GM12865 (cell line): ENCODE measurements at regions not wholly inside any gene's neighbourhood (a gene's known extent, or its start where the extent isn't known, plus 50 kb on each side); places are given as distances from the start of the nearest gene placed in this dataset.

Experiments
- DNase-seq: peaks from one replicate; pipeline ENCODE4 v3.0.0; 2010; ENCODE audit warnings: low read depth
- H3K4me3 ChIP-seq: 2 replicates; pipeline ENCODE4 v1.5.1; 2011; ENCODE audit warnings: mild to moderate bottlenecking, low read depth, low read length, control low read depth
- CTCF ChIP-seq: IDR thresholded peaks from 2 replicates; pipeline ENCODE4 v1.5.1; 2011; ENCODE audit warnings: low read length, control low read depth, low read depth, inconsistent platforms; ENCODE audit not compliant: insufficient read depth; ENCODE audit errors: missing control alignments

DNA sequence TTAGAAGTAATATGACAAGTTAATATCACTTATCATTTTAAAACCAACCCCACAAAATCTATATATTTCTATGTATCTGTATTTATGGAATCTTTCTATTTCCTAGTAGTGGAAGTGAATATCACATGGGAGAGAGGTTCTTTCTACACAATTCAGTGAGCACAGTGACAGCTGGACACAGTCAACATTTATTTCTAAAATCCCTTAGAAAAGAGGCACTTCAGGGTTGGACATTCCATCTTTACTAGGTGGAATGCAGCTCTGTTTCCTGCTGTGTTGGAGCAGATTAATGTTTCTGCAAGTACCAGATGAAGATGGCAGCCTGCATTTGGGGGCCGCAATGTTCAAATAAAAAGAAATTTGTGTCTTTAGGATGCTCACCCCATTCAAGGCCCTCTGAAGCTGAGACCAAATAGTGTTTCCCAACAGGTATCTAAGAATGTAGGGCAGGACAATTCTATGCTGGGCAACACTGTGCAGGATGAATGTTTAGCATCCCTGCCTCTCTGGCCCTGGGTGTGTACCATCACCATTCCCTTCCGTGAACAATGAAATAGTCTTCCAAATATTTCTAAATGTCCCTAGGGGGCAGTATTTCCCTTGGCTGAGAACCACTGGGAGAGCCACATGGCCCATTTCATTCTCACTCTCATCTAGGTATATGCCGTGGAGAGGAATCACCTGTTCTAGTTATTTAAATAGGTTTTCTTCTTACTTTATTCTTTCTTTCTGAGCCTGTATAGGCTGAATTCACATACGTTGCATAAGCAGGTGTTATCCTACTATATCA is 394.8 kb downstream of the PRDM2 start:
- TF ChIP-seq CTCF, result peak; percentile 35
- DNase-seq, result peak; percentile 16
- no peak overlapping the region for H3K4me3 ChIP-seq

- H3K4me3 ChIP-seq, result no peak overlapping the region
- no peak for DNase-seq
- no peak for TF ChIP-seq CTCF
Observed at GRCh38 chr1:14098294-14098913, 398.4 kb downstream of the PRDM2 start.

- H3K4me3 ChIP-seq, result no peak overlapping the region
- DNase-seq, result no peak
- no peak for TF ChIP-seq CTCF
Observed at GRCh38 chr1:14100444-14100843, 400.5 kb downstream of the PRDM2 start.

- TF ChIP-seq CTCF, result no peak
- no peak for DNase-seq
- H3K4me3 ChIP-seq, result no peak overlapping the region
Observed at GRCh38 chr1:14100919-14101318, 400.9 kb downstream of the PRDM2 start.

DNA sequence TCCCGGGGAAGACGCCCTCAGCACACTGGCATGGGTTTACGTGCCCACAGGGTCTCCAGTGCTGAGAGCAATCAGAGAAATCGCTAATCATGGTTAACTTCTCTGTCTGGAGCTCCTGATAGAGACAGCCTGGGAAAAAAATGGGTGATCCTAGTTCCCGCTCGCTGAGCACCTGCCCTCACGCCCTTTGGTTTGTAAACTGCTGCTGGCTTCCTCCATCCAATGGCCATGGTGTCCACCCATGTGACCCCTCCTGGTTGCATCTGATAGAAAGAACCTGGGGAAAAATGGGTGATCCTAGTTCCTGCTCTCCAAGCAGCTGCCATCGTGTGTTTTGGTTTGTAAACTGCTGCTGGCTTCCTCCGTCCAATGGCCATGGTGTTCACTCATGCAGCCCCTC is 402.2 kb downstream of the PRDM2 start:
- DNase-seq, result no peak
- no peak overlapping the region for H3K4me3 ChIP-seq
- no peak for TF ChIP-seq CTCF

- no peak for DNase-seq
- no peak overlapping the region for H3K4me3 ChIP-seq
- no peak for TF ChIP-seq CTCF
Observed at GRCh38 chr1:14103878-14104430, 404.0 kb downstream of the PRDM2 start.
